ENCODE measurements at regions not wholly inside any gene's neighbourhood (a gene's known extent, or its start where the extent isn't known, plus 50 kb on each side); places are given as distances from the start of the nearest gene placed in this dataset.

GRCh38 chr12:25347716-25348592 is 97.2 kb upstream of the KRAS start:
- TF ChIP-seq CTCF (conservative IDR thresholded peaks at IDR 0.05; ENCODE audit: low read depth, low read length) = no peak
- no peak for TF ChIP-seq EZH2 (IDR thresholded peaks at IDR 0.05; ENCODE audit: borderline replicate concordance, low read depth, low read length, poor library complexity, severe bottlenecking)
